ENCODE measurements at regions not wholly inside any gene's neighbourhood (a gene's known extent, or its start where the extent isn't known, plus 50 kb on each side); places are given as distances from the start of the nearest gene placed in this dataset.
"Not testable (repeated sequence)": the region's sequence is repeated elsewhere in the genome, so short reads cannot be mapped to it uniquely, and the experiment has no call there.

DNA sequence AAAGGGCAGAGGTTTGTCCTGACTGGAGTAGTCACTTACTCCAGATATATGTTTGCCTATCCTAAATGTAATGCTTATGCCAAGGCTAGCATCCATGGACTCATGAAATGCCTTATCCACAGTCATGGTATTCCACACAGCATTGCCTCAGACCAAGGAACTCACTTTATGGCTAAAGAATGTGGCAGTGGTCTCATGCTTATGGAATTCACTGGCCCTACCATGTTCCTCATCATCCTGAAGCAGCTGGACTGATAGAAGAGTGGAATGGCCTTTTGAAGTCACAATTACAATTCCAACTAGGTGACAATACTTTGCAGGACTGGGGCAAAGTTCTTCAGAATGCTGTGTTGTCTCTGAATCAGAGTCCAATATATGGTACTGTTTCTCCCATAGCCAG lies 1014.8 kb downstream of the RAPGEF2 start:
- H3K27ac ChIP-seq: no peak overlapping the region
- TF ChIP-seq ZFX (IDR thresholded peaks at IDR 0.05; ENCODE audit: borderline replicate concordance): no peak
- no peak for TF ChIP-seq CTCF (IDR thresholded peaks at IDR 0.05)

DNA sequence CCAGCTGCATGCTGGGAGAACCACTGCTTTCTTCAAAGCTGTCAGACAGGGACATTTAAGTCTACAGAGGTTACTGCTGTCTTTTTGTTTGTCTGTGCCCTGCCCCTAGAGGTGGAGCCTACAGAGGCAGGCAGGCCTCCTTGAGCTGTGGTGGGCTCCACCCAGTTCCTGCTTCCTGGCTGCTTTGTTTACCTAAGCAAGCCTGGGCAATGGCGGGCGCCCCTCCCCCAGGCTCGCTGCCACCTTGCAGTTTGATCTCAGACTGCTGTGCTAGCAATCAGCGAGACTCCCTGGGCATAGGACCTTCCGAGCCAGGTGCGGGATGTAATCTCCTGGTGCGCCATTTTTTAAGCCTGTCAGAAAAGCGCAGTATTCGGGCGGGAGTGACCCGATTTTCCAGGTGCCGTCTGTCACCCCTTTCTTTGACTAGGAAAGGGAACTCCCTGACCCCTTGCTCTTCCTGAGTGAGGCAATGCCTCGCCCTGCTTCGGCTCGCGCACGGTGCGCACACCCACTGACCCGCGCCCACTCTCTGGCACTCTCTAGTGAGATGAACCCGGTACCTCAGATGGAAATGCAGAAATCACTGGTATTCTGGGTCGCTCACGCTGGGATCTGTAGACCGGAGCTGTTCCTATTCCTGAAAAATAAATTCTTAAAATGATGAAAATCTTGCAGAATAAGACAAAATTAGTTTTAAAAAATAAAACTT lies 1022.9 kb downstream of the RAPGEF2 start:
- not testable (repeated sequence) for H3K27ac ChIP-seq

DNA sequence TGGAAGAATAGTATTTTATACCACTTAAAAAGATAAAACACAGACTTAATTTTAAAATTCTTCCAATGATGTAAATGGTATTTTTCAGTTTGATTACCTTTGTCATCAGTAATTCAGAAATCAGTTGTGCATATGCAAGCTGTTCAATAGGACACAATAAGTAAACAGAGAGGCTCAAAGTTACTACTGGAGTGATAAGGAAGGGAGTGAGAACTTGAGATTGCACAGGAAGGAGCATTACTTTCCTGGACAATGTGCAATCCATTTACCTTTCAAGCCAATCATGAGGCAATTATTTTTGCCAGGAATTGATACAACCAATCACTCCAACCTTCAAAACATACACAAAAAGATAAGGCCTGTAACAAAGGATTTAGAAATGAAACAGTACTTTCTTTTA lies 1024.3 kb downstream of the RAPGEF2 start:
- TF ChIP-seq CTCF (IDR thresholded peaks at IDR 0.05): no peak
- no peak for TF ChIP-seq ZFX (IDR thresholded peaks at IDR 0.05; ENCODE audit: borderline replicate concordance)
- no peak overlapping the region for H3K27ac ChIP-seq

DNA sequence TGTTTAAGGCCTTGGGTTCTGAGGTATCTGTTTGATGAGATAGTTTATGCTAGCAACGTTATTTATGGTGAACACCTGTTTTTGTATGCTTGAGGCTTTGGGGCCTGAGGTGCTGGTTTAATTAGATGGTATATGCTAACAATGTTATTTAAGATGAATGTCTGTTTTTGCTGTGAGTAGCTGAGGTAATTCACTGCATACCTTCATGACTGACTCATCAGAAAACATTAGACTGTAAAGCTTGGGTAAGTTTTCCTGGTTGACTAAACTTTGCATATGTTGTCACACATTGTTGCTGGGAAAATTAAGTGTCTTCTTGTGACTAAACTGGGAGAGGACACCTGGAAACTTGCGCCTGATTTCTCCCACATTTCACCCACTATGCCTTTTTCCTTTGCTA lies 1026.6 kb downstream of the RAPGEF2 start:
- TF ChIP-seq ZFX (IDR thresholded peaks at IDR 0.05; ENCODE audit: borderline replicate concordance): no peak
- TF ChIP-seq CTCF (IDR thresholded peaks at IDR 0.05): no peak
- no peak overlapping the region for H3K27ac ChIP-seq

DNA sequence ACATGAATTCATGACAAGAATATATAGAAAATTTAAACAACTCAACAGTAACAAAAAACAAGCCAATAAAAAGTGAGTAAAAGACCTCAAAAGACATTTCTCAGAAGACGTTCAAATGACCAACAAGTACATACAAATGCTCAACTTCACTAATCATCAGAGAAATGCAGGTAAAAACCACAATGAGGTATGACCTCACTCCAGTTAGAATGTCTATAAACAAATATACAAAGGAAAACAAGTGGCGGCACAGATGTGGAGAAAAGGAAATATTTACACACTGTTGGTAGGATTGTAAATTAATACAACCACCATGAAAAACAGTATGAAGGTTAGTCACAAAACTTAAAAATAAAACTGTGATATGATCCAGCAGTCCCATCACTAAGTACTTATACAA lies 1033.1 kb downstream of the RAPGEF2 start:
- no peak overlapping the region for H3K27ac ChIP-seq
- TF ChIP-seq CTCF (IDR thresholded peaks at IDR 0.05): no peak
- no peak for TF ChIP-seq ZFX (IDR thresholded peaks at IDR 0.05; ENCODE audit: borderline replicate concordance)

DNA sequence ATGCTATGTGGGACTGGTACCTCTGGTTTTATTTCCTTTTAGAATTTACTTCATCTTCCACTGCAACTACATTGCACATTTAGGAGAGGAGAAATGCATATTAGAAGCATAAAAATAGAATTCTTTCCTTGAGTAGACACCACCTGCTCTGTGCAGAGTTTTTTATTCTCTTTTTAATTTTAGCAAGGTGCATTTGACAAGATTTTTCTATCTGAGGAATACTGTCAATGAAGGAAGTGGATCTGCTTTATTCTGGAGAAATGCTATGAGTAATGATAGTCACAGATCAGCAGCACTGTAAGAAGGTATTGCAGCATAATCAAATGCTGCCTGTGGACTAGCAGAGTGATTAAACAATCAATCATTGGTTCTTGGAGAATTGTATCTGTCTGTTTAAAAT lies 1038.3 kb downstream of the RAPGEF2 start:
- H3K27ac ChIP-seq: no peak overlapping the region
- TF ChIP-seq ZFX (IDR thresholded peaks at IDR 0.05; ENCODE audit: borderline replicate concordance) (no peak), CTCF (IDR thresholded peaks at IDR 0.05) (no peak)

- H3K27ac ChIP-seq: no peak overlapping the region
- TF ChIP-seq CTCF (IDR thresholded peaks at IDR 0.05) (no peak), ZFX (IDR thresholded peaks at IDR 0.05; ENCODE audit: borderline replicate concordance) (no peak)
Measured at GRCh38 chr4:160142579-160142978, 1039.7 kb downstream of the RAPGEF2 start.

GRCh38 chr4:160143574-160143973 lies 1040.7 kb downstream of the RAPGEF2 start:
- no peak overlapping the region for H3K27ac ChIP-seq
- TF ChIP-seq CTCF (IDR thresholded peaks at IDR 0.05) (no peak), ZFX (IDR thresholded peaks at IDR 0.05; ENCODE audit: borderline replicate concordance) (no peak)

All from 22Rv1 (cell line).